Hindlimb muscle (tissue), 1 donor: ENCODE measurements at regions not wholly inside any gene's neighbourhood (a gene's known extent, or its start where the extent isn't known, plus 50 kb on each side); places are given as distances from the start of the nearest gene placed in this dataset.

Experiments
- DNase-seq: peaks from one replicate; pipeline ENCODE4 v3.0.0-alpha.2; 2013

- DNase-seq: no peak
Measured at GRCh38 chr7:125551008-125551407, 621.4 kb upstream of the POT1 start.

GRCh38 chr7:125547505-125547904 is 617.9 kb upstream of the POT1 start:
- no peak for DNase-seq

GRCh38 chr7:125530553-125530952 is 600.9 kb upstream of the POT1 start:
- no peak for DNase-seq

- no peak for DNase-seq
Measured at GRCh38 chr7:125529249-125529648, 599.6 kb upstream of the POT1 start.

GRCh38 chr7:125526958-125527357 is 597.3 kb upstream of the POT1 start:
- DNase-seq: no peak

- no peak for DNase-seq
Measured at GRCh38 chr7:125526092-125526491, 596.5 kb upstream of the POT1 start.

GRCh38 chr7:125516194-125516593 is 586.6 kb upstream of the POT1 start:
- DNase-seq: peak; percentile 56

GRCh38 chr7:125512373-125512772 is 582.7 kb upstream of the POT1 start:
- no peak for DNase-seq

- DNase-seq: no peak
Measured at GRCh38 chr7:125511310-125511709, 581.7 kb upstream of the POT1 start.

- no peak for DNase-seq
Measured at GRCh38 chr7:125506331-125506730, 576.7 kb upstream of the POT1 start.

- DNase-seq: no peak
Measured at GRCh38 chr7:125504848-125505247, 575.2 kb upstream of the POT1 start.

- no peak for DNase-seq
Measured at GRCh38 chr7:125495997-125496396, 566.4 kb upstream of the POT1 start.

GRCh38 chr7:125492521-125492920 is 562.9 kb upstream of the POT1 start:
- no peak for DNase-seq

GRCh38 chr7:125491137-125491536 is 561.5 kb upstream of the POT1 start:
- DNase-seq: no peak

- no peak for DNase-seq
Measured at GRCh38 chr7:125490167-125490566, 560.5 kb upstream of the POT1 start.

GRCh38 chr7:125485223-125485622 is 555.6 kb upstream of the POT1 start:
- DNase-seq: no peak

GRCh38 chr7:125484755-125485154 is 555.1 kb upstream of the POT1 start:
- DNase-seq: no peak

- DNase-seq: no peak
Measured at GRCh38 chr7:125481323-125481722, 551.7 kb upstream of the POT1 start.

GRCh38 chr7:125480762-125481161 is 551.1 kb upstream of the POT1 start:
- no peak for DNase-seq

- DNase-seq: no peak
Measured at GRCh38 chr7:125468855-125469174, 539.2 kb upstream of the POT1 start.

GRCh38 chr7:125467996-125468854 is 538.6 kb upstream of the POT1 start:
- DNase-seq: no peak

- no peak for DNase-seq
Measured at GRCh38 chr7:125465527-125465926, 535.9 kb upstream of the POT1 start.

- DNase-seq: no peak
Measured at GRCh38 chr7:125462615-125463014, 533.0 kb upstream of the POT1 start.

GRCh38 chr7:125459038-125459437 is 529.4 kb upstream of the POT1 start:
- DNase-seq: no peak

- no peak for DNase-seq
Measured at GRCh38 chr7:125450749-125451148, 521.1 kb upstream of the POT1 start.
